GM23248 (cell line): ENCODE measurements at regions not wholly inside any gene's neighbourhood (a gene's known extent, or its start where the extent isn't known, plus 50 kb on each side); places are given as distances from the start of the nearest gene placed in this dataset.

Source experiments
- DNase-seq: peaks from one replicate; pipeline ENCODE4 v3.0.0-alpha.2; 2015
- H2AFZ ChIP-seq: fragments of 200-600 bp; sonication (generic); 2 replicates; pipeline ENCODE4 v1.6.1; 2016; ENCODE audit warnings: antibody characterized with exemption
- H3F3A ChIP-seq: fragments of 200-600 bp; sonication (generic); 2 replicates; pipeline ENCODE4 v1.6.1; 2016; ENCODE audit warnings: mild to moderate bottlenecking, antibody characterized with exemption, mixed run types; ENCODE audit not compliant: insufficient read depth
- H3K27ac ChIP-seq: fragments of 200-600 bp; sonication (generic); 2 replicates; pipeline ENCODE4 v1.5.1; 2016; ENCODE audit warnings: mild to moderate bottlenecking
- H3K27me3 ChIP-seq: fragments of 200-600 bp; sonication (generic); replicated peaks from 2 replicates; pipeline ENCODE4 v1.6.1; 2016; ENCODE audit warnings: mild to moderate bottlenecking; ENCODE audit not compliant: insufficient read depth
- H3K36me3 ChIP-seq: fragments of 200-600 bp; sonication (generic); 2 replicates; pipeline ENCODE4 v1.6.1; 2016; ENCODE audit warnings: low read depth, mild to moderate bottlenecking
- H3K4me1 ChIP-seq: fragments of 200-600 bp; sonication (generic); 2 replicates; pipeline ENCODE4 v1.6.1; 2016; ENCODE audit warnings: mild to moderate bottlenecking; ENCODE audit not compliant: insufficient read depth
- H3K4me2 ChIP-seq: fragments of 200-600 bp; sonication (generic); one replicate; pipeline ENCODE4 v1.6.1; 2016; ENCODE audit warnings: mild to moderate bottlenecking; ENCODE audit not compliant: unreplicated experiment
- H3K4me3 ChIP-seq: fragments of 200-600 bp; sonication (generic); 2 replicates; pipeline ENCODE4 v1.5.1; 2016; ENCODE audit warnings: mild to moderate bottlenecking
- H3K79me2 ChIP-seq: fragments of 200-600 bp; sonication (generic); 2 replicates; pipeline ENCODE4 v1.6.1; 2016; ENCODE audit warnings: mild to moderate bottlenecking; ENCODE audit not compliant: insufficient read depth
- H3K9ac ChIP-seq: fragments of 200-600 bp; sonication (generic); 2 replicates; pipeline ENCODE4 v1.6.1; 2016; ENCODE audit warnings: mild to moderate bottlenecking
- H3K9me2 ChIP-seq: fragments of 200-600 bp; sonication (generic); 2 replicates; pipeline ENCODE4 v1.6.1; 2016; ENCODE audit warnings: mixed run types, mild to moderate bottlenecking, moderate library complexity; ENCODE audit not compliant: insufficient read depth
- H3K9me3 ChIP-seq: fragments of 200-600 bp; sonication (generic); one replicate; pipeline ENCODE4 v1.6.1; 2017; ENCODE audit warnings: low read depth
- H4K20me1 ChIP-seq: fragments of 200-600 bp; sonication (generic); 2 replicates; pipeline ENCODE4 v1.6.0; 2016; ENCODE audit not compliant: insufficient read depth
- EZH2 ChIP-seq: fragments of 200-600 bp; sonication (generic); IDR thresholded peaks from 2 replicates; pipeline ENCODE4 v1.6.1; 2018; ENCODE audit warnings: antibody characterized with exemption, mild to moderate bottlenecking; ENCODE audit not compliant: insufficient read depth, poor library complexity, severe bottlenecking
- EZH2phosphoT487 ChIP-seq: fragments of 200-600 bp; sonication (generic); IDR thresholded peaks from 2 replicates; pipeline ENCODE4 v1.6.1; 2018; ENCODE audit warnings: antibody characterized with exemption, moderate library complexity, mild to moderate bottlenecking, low read depth; ENCODE audit not compliant: insufficient read depth
- WGBS, 2 experiments: methylation state at CpG; one replicate each; pipeline ENCODE4 v1.1.6; 2015 to 2017; ENCODE audit warnings: low lambda C conversion rate in 2 of 2, low coverage in 1 of 2; ENCODE audit errors: missing lambda C conversion rate in 2 of 2; 5-methylcytosine and 5-hydroxymethylcytosine counted together
- in situ Hi-C: fragments of 300-500 bp; cut with MboI; formaldehyde crosslinking; loops from 2 replicates; pipeline ENCODE4 v1.15.0; 2020

GRCh38 chr15:37165395-37165794 is 65.0 kb upstream of the MEIS2 start:
- Histone ChIP-seq H2AFZ (no peak overlapping the region), H3K27me3 (0 out of 2 replicates have a peak, but pooled peaks cover 7% of the 10 kb centered on the region), H3K4me1 (no peaks in the 10 kb centered on the region), H3K4me3 (no peak overlapping the region), H3F3A (no peaks in the 10 kb centered on the region), H3K9me2 (no peaks in the 10 kb centered on the region), H3K79me2 (no peaks in the 10 kb centered on the region), H3K36me3 (no peaks in the 10 kb centered on the region), H4K20me1 (no peaks in the 10 kb centered on the region), H3K9me3 (no peaks in the 10 kb centered on the region), H3K9ac (no peak overlapping the region), H3K27ac (no peak overlapping the region), H3K4me2 (no peak overlapping the region)
- DNase-seq, result no peak
- 86% methylated on average over 3 of the region's 3 CpGs for WGBS, 2 experiments
- TF ChIP-seq EZH2phosphoT487, result no peak
- in situ Hi-C loops, result no loop called here

- H3K4me2 ChIP-seq, result no peak overlapping the region
- 10 to 17% methylated on average over 3 of the region's 3 CpGs for WGBS, 2 experiments
Measured at GRCh38 chr15:37166402-37166801, 66.1 kb upstream of the MEIS2 start.

GRCh38 chr15:37181339-37181738 is 81.0 kb upstream of the MEIS2 start:
- in situ Hi-C loops, result no loop called here
- TF ChIP-seq EZH2, result no peak
- TF ChIP-seq EZH2phosphoT487, result no peak
- no peaks in the 10 kb centered on the region for H3K79me2 ChIP-seq
- H3K27ac ChIP-seq, result no peak overlapping the region
- WGBS, 2 experiments, result 34 to 35% methylated on average over 1 of the region's 1 CpG
- no peaks in the 10 kb centered on the region for H3K9me3 ChIP-seq
- H3K4me1 ChIP-seq, result no peaks in the 10 kb centered on the region
- no peaks in the 10 kb centered on the region for H3K27me3 ChIP-seq
- no peak overlapping the region for H2AFZ ChIP-seq
- no peaks in the 10 kb centered on the region for H4K20me1 ChIP-seq
- H3K4me2 ChIP-seq, result no peak overlapping the region
- H3K4me3 ChIP-seq, result no peak overlapping the region
- H3K36me3 ChIP-seq, result no peaks in the 10 kb centered on the region
- no peaks in the 10 kb centered on the region for H3F3A ChIP-seq
- no peak overlapping the region for H3K9ac ChIP-seq
- DNase-seq, result no peak
- no peaks in the 10 kb centered on the region for H3K9me2 ChIP-seq

More at GRCh38 chr15:37166402-37166801, 66.1 kb upstream of the MEIS2 start:
- H3K9me2 ChIP-seq, result no peaks in the 10 kb centered on the region
- no peak for TF ChIP-seq EZH2
- TF ChIP-seq EZH2phosphoT487, result no peak
- H3F3A ChIP-seq, result no peaks in the 10 kb centered on the region
- H2AFZ ChIP-seq, result no peak overlapping the region
- in situ Hi-C loops, result no loop called here
- H3K27me3 ChIP-seq, result 0 out of 2 replicates have a peak, but pooled peaks cover 7% of the 10 kb centered on the region
- H3K9me3 ChIP-seq, result no peaks in the 10 kb centered on the region
- H4K20me1 ChIP-seq, result no peaks in the 10 kb centered on the region
- H3K27ac ChIP-seq, result no peak overlapping the region
- DNase-seq, result no peak
- no peak overlapping the region for H3K4me3 ChIP-seq
- no peaks in the 10 kb centered on the region for H3K79me2 ChIP-seq
- no peak overlapping the region for H3K9ac ChIP-seq
- H3K4me1 ChIP-seq, result no peaks in the 10 kb centered on the region
- no peaks in the 10 kb centered on the region for H3K36me3 ChIP-seq

GRCh38 chr15:37199545-37199944 is 99.2 kb upstream of the MEIS2 start:
- H2AFZ ChIP-seq, result no peak overlapping the region
- 26 to 38% methylated on average over 5 of the region's 5 CpGs for WGBS, 2 experiments
- H3K9me2 ChIP-seq, result no peaks in the 10 kb centered on the region
- H3K27ac ChIP-seq, result no peak overlapping the region
- DNase-seq, result no peak
- H3K79me2 ChIP-seq, result no peaks in the 10 kb centered on the region
- H4K20me1 ChIP-seq, result no peaks in the 10 kb centered on the region
- no peaks in the 10 kb centered on the region for H3K36me3 ChIP-seq
- H3K9me3 ChIP-seq, result no peaks in the 10 kb centered on the region
- H3K27me3 ChIP-seq, result no peaks in the 10 kb centered on the region; the same call in 1 of the 2 replicates
- no peaks in the 10 kb centered on the region for H3F3A ChIP-seq
- no peak overlapping the region for H3K4me2 ChIP-seq
- TF ChIP-seq EZH2, result no peak
- TF ChIP-seq EZH2phosphoT487, result no peak
- H3K9ac ChIP-seq, result no peak overlapping the region
- no peak overlapping the region for H3K4me3 ChIP-seq
- no peaks in the 10 kb centered on the region for H3K4me1 ChIP-seq
- in situ Hi-C loops, result no loop called here

GRCh38 chr15:37203050-37203449 is 102.7 kb upstream of the MEIS2 start:
- no peaks in the 10 kb centered on the region for H4K20me1 ChIP-seq
- TF ChIP-seq EZH2 (no peak), EZH2phosphoT487 (no peak)
- no peaks in the 10 kb centered on the region for H3K9me3 ChIP-seq
- in situ Hi-C loops, result no loop called here
- H3K36me3 ChIP-seq, result no peaks in the 10 kb centered on the region
- no peaks in the 10 kb centered on the region for H3K9me2 ChIP-seq
- H3K9ac ChIP-seq, result no peak overlapping the region
- 27 to 51% methylated on average over 2 of the region's 2 CpGs for WGBS, 2 experiments
- H3K4me3 ChIP-seq, result no peak overlapping the region
- H2AFZ ChIP-seq, result no peak overlapping the region
- no peak for DNase-seq
- no peak overlapping the region for H3K4me2 ChIP-seq
- no peaks in the 10 kb centered on the region for H3K4me1 ChIP-seq
- no peak overlapping the region for H3K27ac ChIP-seq
- no peaks in the 10 kb centered on the region; the same call in 1 of the 2 replicates for H3K27me3 ChIP-seq
- no peaks in the 10 kb centered on the region for H3F3A ChIP-seq
- H3K79me2 ChIP-seq, result no peaks in the 10 kb centered on the region
